ENCODE measurements at regions not wholly inside any gene's neighbourhood (a gene's known extent, or its start where the extent isn't known, plus 50 kb on each side); places are given as distances from the start of the nearest gene placed in this dataset.
"Not testable (repeated sequence)": the region's sequence is repeated elsewhere in the genome, so short reads cannot be mapped to it uniquely, and the experiment has no call there.

- TF ChIP-seq, protein P1, sequence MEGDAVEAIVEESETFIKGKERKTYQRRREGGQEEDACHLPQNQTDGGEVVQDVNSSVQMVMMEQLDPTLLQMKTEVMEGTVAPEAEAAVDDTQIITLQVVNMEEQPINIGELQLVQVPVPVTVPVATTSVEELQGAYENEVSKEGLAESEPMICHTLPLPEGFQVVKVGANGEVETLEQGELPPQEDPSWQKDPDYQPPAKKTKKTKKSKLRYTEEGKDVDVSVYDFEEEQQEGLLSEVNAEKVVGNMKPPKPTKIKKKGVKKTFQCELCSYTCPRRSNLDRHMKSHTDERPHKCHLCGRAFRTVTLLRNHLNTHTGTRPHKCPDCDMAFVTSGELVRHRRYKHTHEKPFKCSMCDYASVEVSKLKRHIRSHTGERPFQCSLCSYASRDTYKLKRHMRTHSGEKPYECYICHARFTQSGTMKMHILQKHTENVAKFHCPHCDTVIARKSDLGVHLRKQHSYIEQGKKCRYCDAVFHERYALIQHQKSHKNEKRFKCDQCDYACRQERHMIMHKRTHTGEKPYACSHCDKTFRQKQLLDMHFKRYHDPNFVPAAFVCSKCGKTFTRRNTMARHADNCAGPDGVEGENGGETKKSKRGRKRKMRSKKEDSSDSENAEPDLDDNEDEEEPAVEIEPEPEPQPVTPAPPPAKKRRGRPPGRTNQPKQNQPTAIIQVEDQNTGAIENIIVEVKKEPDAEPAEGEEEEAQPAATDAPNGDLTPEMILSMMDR (conservative IDR thresholded peaks at IDR 0.05; ENCODE audit: low read depth in 2 of 2) = not testable (repeated sequence)
- not testable (repeated sequence) for TF ChIP-seq POLR2AphosphoS5 (IDR thresholded peaks at IDR 0.05; ENCODE audit: low read depth)
These were observed 79.8 kb downstream of the P2RY1 start for GRCh38 chr3:152914743-152915142.

Data from GM23338 (cell line).